Gastroesophageal sphincter (tissue), 4 donors: ENCODE measurements at regions not wholly inside any gene's neighbourhood (a gene's known extent, or its start where the extent isn't known, plus 50 kb on each side); places are given as distances from the start of the nearest gene placed in this dataset.

Source experiments
- ATAC-seq: fragments of 150-250 bp; one replicate; pipeline ENCODE4 v1.9.1; 2016; ENCODE audit warnings: mild to moderate bottlenecking, moderate library complexity
- H3K27ac ChIP-seq, 4 donors: fragments of 200-600 bp; sonication (generic) in 3 of 4; 1 replicate in 3 of 4; 2 replicates in 1 of 4; pipeline ENCODE4 v1.5.1; 2016 to 2019
- H3K27me3 ChIP-seq: fragments of 200-600 bp; sonication (generic); one replicate; pipeline ENCODE4 v1.5.1; 2019
- H3K36me3 ChIP-seq, 2 donors: fragments of 200-600 bp; sonication (generic); one replicate each; pipeline ENCODE4 v1.5.1; 2019; ENCODE audit warnings: control low read depth in 1 of 2
- H3K4me1 ChIP-seq, 3 donors: fragments of 200-600 bp; sonication (generic); 1 replicate in 2 of 3; 2 replicates in 1 of 3; pipeline ENCODE4 v1.5.1; 2016 to 2019; ENCODE audit warnings: control low read depth in 2 of 3
- H3K4me3 ChIP-seq, 2 donors: fragments of 200-600 bp; sonication (generic); one replicate each; pipeline ENCODE4 v1.5.1; 2019; ENCODE audit warnings: mild to moderate bottlenecking in 1 of 2, moderate library complexity in 1 of 2
- H3K9me3 ChIP-seq, 3 donors: fragments of 200-600 bp; sonication (generic); one replicate each; pipeline ENCODE4 v1.5.1; 2017 to 2019; ENCODE audit warnings: control low read depth in 2 of 3
- EP300 ChIP-seq: sonication (generic); formaldehyde crosslinking; IDR thresholded peaks from one replicate; pipeline ENCODE4 v1.6.1; 2017; ENCODE audit warnings: antibody characterized with exemption, mild to moderate bottlenecking
- POLR2A ChIP-seq, 2 donors: fragments of 450-650 bp; IDR thresholded peaks; one replicate each; pipeline ENCODE4 v1.6.1; 2017; ENCODE audit warnings: antibody characterized with exemption in 2 of 2, mild to moderate bottlenecking in 2 of 2, moderate library complexity in 1 of 2
- POLR2AphosphoS5 ChIP-seq: sonication (generic); formaldehyde crosslinking; IDR thresholded peaks from one replicate; pipeline ENCODE4 v1.6.1; 2017; ENCODE audit warnings: antibody characterized with exemption
- WGBS, 2 donors: methylation state at CpG; one replicate each; pipeline ENCODE4 v1.1.5; 2018; ENCODE audit warnings: low coverage in 1 of 2; 5-methylcytosine and 5-hydroxymethylcytosine counted together
- TF ChIP-seq, protein P1 (sequence below), 4 experiments: fragments of 200-600 bp in 2 of 4; fragments of 450-650 bp in 2 of 4; sonication (generic) in 1 of 4; IDR thresholded peaks; one replicate each; pipeline ENCODE4 v1.5.1; 2017 to 2019; ENCODE audit warnings: antibody characterized with exemption in 4 of 4, mild to moderate bottlenecking in 2 of 4, moderate library complexity in 2 of 4

DNA sequence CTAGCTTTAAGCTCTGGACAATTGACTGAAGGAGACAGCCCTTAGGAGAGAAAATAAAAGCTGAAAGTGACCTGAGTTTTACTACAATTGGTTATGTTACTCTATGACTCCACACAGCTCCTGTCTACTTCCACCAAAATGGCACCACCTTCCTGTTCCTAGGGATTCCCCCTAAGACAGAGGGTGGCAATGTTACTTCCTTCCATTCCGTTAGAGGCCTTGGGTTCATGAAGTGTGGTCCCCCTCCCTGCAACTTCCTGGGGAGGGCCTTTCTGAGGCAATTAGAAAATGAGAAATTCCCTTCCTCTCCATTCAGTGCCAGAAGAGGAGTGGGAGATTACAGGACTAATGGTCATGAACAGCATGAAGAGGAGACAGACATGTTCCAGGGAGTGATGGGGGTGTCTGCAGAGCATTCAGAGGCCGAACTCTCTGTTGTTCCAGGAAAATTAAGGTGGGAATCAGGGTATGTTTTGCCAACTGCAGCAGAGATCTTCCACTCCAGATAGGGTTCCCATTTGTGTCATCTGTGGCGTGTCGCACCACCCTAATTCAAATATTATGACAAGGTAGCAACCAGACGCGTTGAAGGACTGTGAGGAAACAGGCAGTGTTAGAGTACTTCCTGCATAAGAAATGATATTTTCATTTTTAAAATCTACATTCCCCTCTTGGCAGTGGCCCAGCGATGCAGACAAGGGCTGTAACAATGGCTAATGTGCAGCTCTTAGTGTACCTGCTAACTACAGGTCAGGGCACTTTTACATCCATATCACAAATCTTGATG lies 53.1 kb upstream of the TRIM67 start:
- Histone ChIP-seq H3K4me3 (no peak overlapping the region), H3K36me3 (no peaks in the 10 kb centered on the region), H3K27ac (no peak overlapping the region), H3K27me3 (peaks cover 32% of the 10 kb centered on the region), H3K4me1 (peaks cover 0 to 12% (median 5%) of the 10 kb centered on the region in 3 donors), H3K9me3 (no peaks in the 10 kb centered on the region)
- WGBS, 2 donors, result 30 to 38% methylated on average over 5 of the region's 7 CpGs
- TF ChIP-seq EP300 (no peak), POLR2A (IDR thresholded peaks at IDR 0.05) (no peak), POLR2AphosphoS5 (no peak)
- TF ChIP-seq, protein P1, sequence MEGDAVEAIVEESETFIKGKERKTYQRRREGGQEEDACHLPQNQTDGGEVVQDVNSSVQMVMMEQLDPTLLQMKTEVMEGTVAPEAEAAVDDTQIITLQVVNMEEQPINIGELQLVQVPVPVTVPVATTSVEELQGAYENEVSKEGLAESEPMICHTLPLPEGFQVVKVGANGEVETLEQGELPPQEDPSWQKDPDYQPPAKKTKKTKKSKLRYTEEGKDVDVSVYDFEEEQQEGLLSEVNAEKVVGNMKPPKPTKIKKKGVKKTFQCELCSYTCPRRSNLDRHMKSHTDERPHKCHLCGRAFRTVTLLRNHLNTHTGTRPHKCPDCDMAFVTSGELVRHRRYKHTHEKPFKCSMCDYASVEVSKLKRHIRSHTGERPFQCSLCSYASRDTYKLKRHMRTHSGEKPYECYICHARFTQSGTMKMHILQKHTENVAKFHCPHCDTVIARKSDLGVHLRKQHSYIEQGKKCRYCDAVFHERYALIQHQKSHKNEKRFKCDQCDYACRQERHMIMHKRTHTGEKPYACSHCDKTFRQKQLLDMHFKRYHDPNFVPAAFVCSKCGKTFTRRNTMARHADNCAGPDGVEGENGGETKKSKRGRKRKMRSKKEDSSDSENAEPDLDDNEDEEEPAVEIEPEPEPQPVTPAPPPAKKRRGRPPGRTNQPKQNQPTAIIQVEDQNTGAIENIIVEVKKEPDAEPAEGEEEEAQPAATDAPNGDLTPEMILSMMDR (IDR thresholded peaks at IDR 0.05), result no peak
- no peak for ATAC-seq

DNA sequence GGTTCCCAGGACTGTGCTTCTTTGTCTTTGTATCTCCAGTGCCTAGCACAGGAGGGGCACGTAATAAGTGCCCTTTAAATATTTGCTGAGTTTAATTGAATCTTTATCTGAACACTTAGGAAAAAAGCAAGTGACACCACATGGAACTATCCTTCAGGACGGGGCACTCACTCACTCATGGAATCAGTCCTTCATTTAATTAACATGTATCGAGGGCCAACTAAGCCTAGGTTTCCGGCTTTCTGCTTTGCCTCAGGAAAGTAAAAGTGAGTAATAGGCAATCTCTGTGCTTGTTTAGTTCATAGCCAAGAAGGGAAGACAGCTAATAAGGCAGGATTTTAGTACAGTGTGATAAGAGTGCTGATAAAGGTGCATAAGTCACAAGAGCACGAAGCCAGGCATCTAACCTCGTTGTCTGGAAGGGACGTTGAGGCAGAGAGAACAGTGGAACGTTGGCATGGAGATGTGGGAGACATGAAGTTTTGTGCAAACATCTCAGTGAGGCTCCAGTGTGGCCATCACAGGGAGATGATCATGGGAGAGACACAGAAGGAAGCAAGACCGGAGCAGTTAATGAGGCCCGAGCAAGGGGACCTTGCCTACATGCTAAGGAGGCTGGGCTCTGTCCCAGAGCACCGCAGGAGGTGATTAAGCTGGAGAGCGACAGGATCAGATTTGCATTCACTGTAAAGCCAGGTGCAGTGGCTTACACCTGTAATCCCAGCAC lies 54.1 kb upstream of the TRIM67 start:
- peaks cover 0 to 12% (median 5%) of the 10 kb centered on the region in 3 donors for H3K4me1 ChIP-seq
- peaks cover 32% of the 10 kb centered on the region for H3K27me3 ChIP-seq
- WGBS, 2 donors, result 75 to 84% methylated on average over 5 to 8 of the region's 12 CpGs
- no peaks in the 10 kb centered on the region for H3K36me3 ChIP-seq
- TF ChIP-seq POLR2A (IDR thresholded peaks at IDR 0.05) (no peak), POLR2AphosphoS5 (no peak), EP300 (no peak)
- TF ChIP-seq, protein P1 (IDR thresholded peaks at IDR 0.05), result no peak
- ATAC-seq, result no peak
- no peak overlapping the region for H3K4me3 ChIP-seq
- H3K9me3 ChIP-seq, result no peaks in the 10 kb centered on the region
- H3K27ac ChIP-seq, result no peak overlapping the region

- Histone ChIP-seq H3K36me3 (no peaks in the 10 kb centered on the region), H3K27ac (no peak overlapping the region), H3K27me3 (peaks cover 32% of the 10 kb centered on the region), H3K4me1 (peaks cover 0 to 12% (median 5%) of the 10 kb centered on the region in 3 donors), H3K4me3 (no peak overlapping the region), H3K9me3 (no peaks in the 10 kb centered on the region)
- WGBS, 2 donors, result 82% methylated on average over 4 of the region's 8 CpGs; no CpG with 5 or more reads in 1 of the 2 donors
- ATAC-seq, result no peak
- TF ChIP-seq POLR2AphosphoS5 (no peak), EP300 (no peak), POLR2A (IDR thresholded peaks at IDR 0.05) (no peak)
- TF ChIP-seq, protein P1 (IDR thresholded peaks at IDR 0.05), result no peak
These were observed 54.7 kb upstream of the TRIM67 start for GRCh38 chr1:231107151-231107550.

DNA sequence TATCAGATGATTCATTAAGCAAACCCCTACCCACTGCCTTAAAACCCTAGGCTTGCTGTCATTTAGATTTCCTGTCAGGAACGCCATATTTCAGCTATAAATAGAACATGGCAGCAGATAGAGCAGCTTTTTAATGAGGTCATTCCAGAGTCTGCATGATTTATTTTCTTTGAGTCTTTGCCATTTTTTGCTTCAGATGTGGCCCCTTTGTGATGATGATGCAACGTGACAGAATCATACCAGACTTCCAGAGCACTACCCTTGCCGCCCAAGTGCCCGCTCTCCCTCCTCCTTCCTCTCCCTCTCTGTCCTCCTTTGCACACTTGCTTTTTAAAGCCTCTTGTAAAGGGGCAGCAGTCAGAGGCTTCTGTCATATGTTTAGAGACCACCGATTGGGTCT lies 55.5 kb upstream of the TRIM67 start:
- Histone ChIP-seq H3K27ac (no peak overlapping the region), H3K4me1 (peaks cover 0 to 12% (median 5%) of the 10 kb centered on the region in 3 donors), H3K36me3 (no peaks in the 10 kb centered on the region), H3K9me3 (no peaks in the 10 kb centered on the region), H3K4me3 (no peak overlapping the region), H3K27me3 (peaks cover 29% of the 10 kb centered on the region)
- TF ChIP-seq POLR2AphosphoS5 (no peak), EP300 (no peak), POLR2A (IDR thresholded peaks at IDR 0.05) (no peak)
- TF ChIP-seq, protein P1 (IDR thresholded peaks at IDR 0.05), result no peak
- 9 to 12% methylated on average over 5 of the region's 5 CpGs for WGBS, 2 donors
- no peak for ATAC-seq
